T-cell (primary cell): ENCODE measurements at regions not wholly inside any gene's neighbourhood (a gene's known extent, or its start where the extent isn't known, plus 50 kb on each side); places are given as distances from the start of the nearest gene placed in this dataset.

Source experiments
- ATAC-seq, 4 experiments: fragments of 200-7000 bp in 3 of 4; fragments of 150-1000 bp in 1 of 4; cut with Tn5 transposase; replicated peaks in 1 of 4; 1 replicate in 3 of 4; 2 replicates in 1 of 4; pipeline ENCODE4 v1.10.0; 2021; ENCODE audit warnings: moderate library complexity in 3 of 4, mild to moderate bottlenecking in 2 of 4, moderate number of reproducible peaks in 1 of 4
- CTCF ChIA-PET, 2 donors: fragments of 300-600 bp; sonication (Branson Sonifier 250); formaldehyde crosslinking; loops; one replicate each; lab custom pipeline; 2022; ENCODE audit warnings: antibody characterized with exemption in 2 of 2; lab: Charles Lee
- POLR2A ChIA-PET, 2 donors: fragments of 300-600 bp; sonication (Branson Sonifier 250); formaldehyde crosslinking; loops; one replicate each; lab custom pipeline; 2022; ENCODE audit warnings: antibody characterized with exemption in 2 of 2; lab: Charles Lee
- DNase-seq, 35 experiments: peaks; one replicate each; pipeline versions ENCODE4 v3.0.0 to v3.0.0-alpha.2; 2013 to 2023
- H3K27ac ChIP-seq: one replicate; pipeline ENCODE4 v1.5.1; 2013; ENCODE audit warnings: low read length
- H3K27me3 ChIP-seq, 2 experiments: replicated peaks in 1 of 2; 1 replicate in 1 of 2; 2 replicates in 1 of 2; pipeline versions ENCODE4 v1.6.1 to v1.7.0; 2013; ENCODE audit warnings: low read length in 1 of 2, mixed read lengths in 1 of 2; ENCODE audit not compliant: control insufficient read depth in 2 of 2, insufficient read depth in 2 of 2; ENCODE audit errors: extremely low read depth in 1 of 2
- H3K36me3 ChIP-seq, 2 donors: 1 replicate in 1 of 2; 2 replicates in 1 of 2; pipeline versions ENCODE4 v1.6.1 to v1.7.0; 2013; ENCODE audit warnings: low read length in 1 of 2; ENCODE audit not compliant: control insufficient read depth in 2 of 2, insufficient read depth in 1 of 2; ENCODE audit errors: extremely low read depth in 1 of 2
- H3K4me1 ChIP-seq, 2 experiments: 1 replicate in 1 of 2; 2 replicates in 1 of 2; pipeline versions ENCODE4 v1.6.1 to v1.7.0; 2013; ENCODE audit warnings: low read length in 2 of 2, mixed read lengths in 1 of 2; ENCODE audit not compliant: insufficient read depth in 2 of 2, control insufficient read depth in 1 of 2; ENCODE audit errors: extremely low read depth in 1 of 2
- H3K4me3 ChIP-seq, 2 donors: 1 replicate in 1 of 2; 2 replicates in 1 of 2; pipeline versions ENCODE4 v1.5.1 to v1.7.0; 2013; ENCODE audit warnings: mild to moderate bottlenecking in 2 of 2, low read length in 1 of 2, moderate library complexity in 1 of 2; ENCODE audit not compliant: control insufficient read depth in 1 of 2; ENCODE audit errors: extremely low read depth in 1 of 2
- H3K9me3 ChIP-seq: 2 replicates; pipeline ENCODE4 v1.7.0; 2013
- H3K27ac Mint-ChIP-seq, 2 donors: one replicate each; pipeline ENCODE4 v1.8.0; 2020 to 2021; ENCODE audit warnings: mild to moderate bottlenecking in 2 of 2, mixed read lengths in 2 of 2
- H3K27me3 Mint-ChIP-seq, 2 donors: one replicate each; pipeline ENCODE4 v1.8.0; 2021 to 2022; ENCODE audit warnings: mixed read lengths in 2 of 2
- H3K36me3 Mint-ChIP-seq: one replicate; pipeline ENCODE4 v1.8.0; 2021; ENCODE audit warnings: mixed read lengths
- H3K4me1 Mint-ChIP-seq, 3 donors: one replicate each; pipeline ENCODE4 v1.8.0; 2020 to 2022; ENCODE audit warnings: mixed read lengths in 3 of 3, mild to moderate bottlenecking in 1 of 3
- H3K4me3 Mint-ChIP-seq, 3 donors: one replicate each; pipeline ENCODE4 v1.8.0; 2020 to 2022; ENCODE audit warnings: mild to moderate bottlenecking in 3 of 3, mixed read lengths in 3 of 3, moderate library complexity in 3 of 3
- H3K9me3 Mint-ChIP-seq, 3 donors: one replicate each; pipeline ENCODE4 v1.8.0; 2020 to 2022; ENCODE audit warnings: mixed read lengths in 3 of 3
- whole genome bisulfite sequencing: methylation state at CpG from one replicate; pipeline ENCODE4 v1.1.5; 2013; ENCODE audit warnings: missing lambda C conversion rate; ENCODE audit not compliant: insufficient coverage; 5-methylcytosine and 5-hydroxymethylcytosine counted together

DNA sequence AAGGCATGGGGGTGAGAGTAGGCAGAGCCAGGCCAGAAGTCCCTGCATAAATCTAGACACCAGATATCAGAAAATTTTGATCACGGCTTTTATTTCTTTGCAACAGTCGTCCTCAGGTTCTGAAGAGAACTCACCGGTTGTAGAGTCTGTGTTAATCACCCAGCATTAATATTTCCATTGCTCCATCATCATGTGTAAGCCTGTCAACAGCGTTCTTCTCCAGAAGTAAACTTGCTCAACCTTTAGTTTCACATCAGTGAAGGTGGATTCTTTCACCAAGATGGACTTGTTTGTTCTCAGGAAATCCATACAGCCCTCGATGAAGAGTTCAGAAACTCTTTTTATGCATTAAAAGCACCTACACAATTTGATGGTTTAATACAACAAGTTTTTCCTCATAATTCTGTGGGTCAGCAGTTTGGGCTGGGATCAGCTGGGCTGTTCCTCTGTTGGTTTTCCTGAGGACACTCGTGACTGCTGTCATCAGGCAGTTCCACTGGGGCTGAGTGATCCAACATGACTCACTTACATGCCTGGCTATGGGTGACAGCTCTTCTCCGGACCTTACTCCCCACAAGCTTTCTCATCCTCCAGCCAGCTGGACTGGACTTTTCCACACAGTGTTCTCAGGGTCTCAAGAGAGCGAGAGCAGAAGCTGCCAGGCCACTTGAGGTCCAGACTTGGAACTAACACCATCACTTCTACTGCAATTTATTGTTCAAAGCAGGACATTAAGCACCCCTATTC is 303.4 kb downstream of the ZNF621 start:
- H3K9me3 Mint-ChIP-seq = no peaks in the 10 kb centered on the region
- no peaks in the 10 kb centered on the region for H3K4me1 Mint-ChIP-seq
- peaks cover 9 to 13% of the 10 kb centered on the region in 2 donors for H3K27me3 Mint-ChIP-seq
- WGBS = 58% methylated on average over 4 of the region's 8 CpGs
- ChIA-PET CTCF (no interaction called here), POLR2A (no interaction called here)
- Histone ChIP-seq H3K4me3 (no peak overlapping the region), H3K36me3 (no peaks in the 10 kb centered on the region), H3K27me3 (no peaks in the 10 kb centered on the region), H3K4me1 (no peaks in the 10 kb centered on the region), H3K27ac (no peak overlapping the region), H3K9me3 (no peaks in the 10 kb centered on the region)
- DNase-seq (no peak), ATAC-seq (no peak)
- no peak overlapping the region for H3K4me3 Mint-ChIP-seq
- no peak overlapping the region for H3K27ac Mint-ChIP-seq
- H3K36me3 Mint-ChIP-seq = no peaks in the 10 kb centered on the region

GRCh38 chr3:40828741-40829415 is 304.1 kb downstream of the ZNF621 start:
- ChIA-PET POLR2A (no interaction called here), CTCF (no interaction called here)
- no peaks in the 10 kb centered on the region for H3K4me1 Mint-ChIP-seq
- no peaks in the 10 kb centered on the region for H3K4me1 ChIP-seq
- no CpG with 5 or more reads among the region's 3 CpGs for WGBS
- no peaks in the 10 kb centered on the region for H3K36me3 Mint-ChIP-seq
- no peaks in the 10 kb centered on the region for H3K27me3 ChIP-seq
- H3K36me3 ChIP-seq = no peaks in the 10 kb centered on the region
- H3K9me3 ChIP-seq = no peaks in the 10 kb centered on the region
- ATAC-seq (no peak), DNase-seq (no peak)
- no peak overlapping the region for H3K27ac Mint-ChIP-seq
- no peak overlapping the region for H3K27ac ChIP-seq
- no peaks in the 10 kb centered on the region for H3K9me3 Mint-ChIP-seq
- H3K27me3 Mint-ChIP-seq = peaks cover 8 to 9% of the 10 kb centered on the region in 2 donors
- no peak overlapping the region for H3K4me3 ChIP-seq
- no peak overlapping the region for H3K4me3 Mint-ChIP-seq

DNA sequence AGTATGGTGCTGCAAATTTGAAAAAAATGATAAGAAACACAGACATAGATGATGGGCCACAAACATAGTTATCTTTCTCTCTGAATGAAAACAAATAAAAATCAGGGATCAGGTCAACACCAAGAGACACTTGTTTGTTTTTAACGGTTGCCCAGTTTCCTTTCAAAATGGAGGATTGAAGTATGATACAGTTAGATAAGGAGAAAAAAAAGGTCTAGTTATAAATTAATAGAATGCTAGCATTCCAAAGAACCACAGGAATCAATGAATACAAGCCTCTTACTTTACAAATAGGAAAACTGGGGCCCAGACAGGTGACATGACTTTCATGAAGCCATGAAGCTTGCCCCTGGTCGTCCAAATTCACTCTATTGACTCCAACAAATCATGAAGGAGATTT is 305.1 kb downstream of the ZNF621 start:
- Histone ChIP-seq H3K9me3 (no peaks in the 10 kb centered on the region), H3K27ac (no peak overlapping the region), H3K27me3 (no peaks in the 10 kb centered on the region), H3K4me3 (no peak overlapping the region), H3K36me3 (no peaks in the 10 kb centered on the region), H3K4me1 (no peaks in the 10 kb centered on the region)
- peaks cover 13 to 17% of the 10 kb centered on the region in 2 donors for H3K27me3 Mint-ChIP-seq
- no peaks in the 10 kb centered on the region for H3K9me3 Mint-ChIP-seq
- H3K27ac Mint-ChIP-seq = no peak overlapping the region
- CTCF ChIA-PET = no interaction called here
- H3K4me3 Mint-ChIP-seq = no peak overlapping the region
- POLR2A ChIA-PET = no interaction called here
- no peaks in the 10 kb centered on the region for H3K4me1 Mint-ChIP-seq
- ATAC-seq = no peak
- no peak for DNase-seq
- WGBS = 0% methylated on average over 1 of the region's 2 CpGs
- H3K36me3 Mint-ChIP-seq = no peaks in the 10 kb centered on the region

DNA sequence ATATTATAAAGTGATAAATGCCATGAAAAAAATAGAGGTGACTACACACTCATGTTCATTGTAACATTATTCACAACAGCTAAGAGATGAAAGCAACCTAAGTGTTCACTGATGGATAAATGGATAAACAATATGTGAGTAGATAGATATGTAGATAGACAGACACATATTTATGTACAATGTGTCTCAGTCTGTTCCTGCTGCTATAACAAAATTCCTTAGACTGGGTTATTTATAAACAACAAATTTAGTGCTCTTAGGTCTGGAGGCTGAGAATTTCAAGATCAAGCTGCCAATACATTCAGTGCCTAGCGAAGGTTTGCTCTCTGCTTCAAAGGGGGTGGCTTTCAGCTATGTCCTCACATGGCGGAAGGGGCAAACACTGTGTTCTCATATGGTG is 312.5 kb downstream of the ZNF621 start:
- no peaks in the 10 kb centered on the region for H3K36me3 Mint-ChIP-seq
- POLR2A ChIA-PET = no interaction called here
- H3K4me1 Mint-ChIP-seq = no peaks in the 10 kb centered on the region
- no peaks in the 10 kb centered on the region for H3K9me3 Mint-ChIP-seq
- no peak overlapping the region for H3K4me3 Mint-ChIP-seq
- H3K27me3 Mint-ChIP-seq = peaks cover 8 to 15% of the 10 kb centered on the region in 2 donors
- WGBS = no CpG with 5 or more reads among the region's 2 CpGs
- no peak overlapping the region for H3K4me3 ChIP-seq
- ATAC-seq (no peak), DNase-seq (no peak)
- no peak overlapping the region for H3K27ac Mint-ChIP-seq
- peaks cover 0 to 5% of the 10 kb centered on the region in 2 experiments for H3K27me3 ChIP-seq
- H3K4me1 ChIP-seq = no peaks in the 10 kb centered on the region
- H3K27ac ChIP-seq = no peak overlapping the region
- CTCF ChIA-PET = no interaction called here
- no peaks in the 10 kb centered on the region for H3K36me3 ChIP-seq
- H3K9me3 ChIP-seq = no peaks in the 10 kb centered on the region

- Mint-ChIP-seq H3K27me3 (peaks cover 0 to 3% of the 10 kb centered on the region in 2 donors), H3K4me1 (no peaks in the 10 kb centered on the region), H3K4me3 (no peak overlapping the region), H3K36me3 (no peaks in the 10 kb centered on the region), H3K27ac (no peak overlapping the region), H3K9me3 (no peaks in the 10 kb centered on the region)
- ChIA-PET CTCF (no interaction called here), POLR2A (no interaction called here)
- Histone ChIP-seq H3K4me1 (no peaks in the 10 kb centered on the region), H3K4me3 (no peak overlapping the region), H3K27ac (no peak overlapping the region), H3K27me3 (peaks cover 0 to 5% of the 10 kb centered on the region in 2 experiments), H3K9me3 (no peaks in the 10 kb centered on the region), H3K36me3 (no peaks in the 10 kb centered on the region)
- ATAC-seq (no peak), DNase-seq (no peak)
- no CpG with 5 or more reads among the region's 1 CpG for WGBS
Observed at GRCh38 chr3:40841131-40841530, 316.4 kb downstream of the ZNF621 start.

GRCh38 chr3:40841570-40842109 is 316.9 kb downstream of the ZNF621 start:
- H3K4me3 ChIP-seq = no peak overlapping the region
- POLR2A ChIA-PET = no interaction called here
- Mint-ChIP-seq H3K36me3 (no peaks in the 10 kb centered on the region), H3K9me3 (no peaks in the 10 kb centered on the region), H3K4me1 (no peaks in the 10 kb centered on the region), H3K4me3 (no peak overlapping the region), H3K27me3 (peaks cover 0 to 3% of the 10 kb centered on the region in 2 donors), H3K27ac (no peak overlapping the region)
- no peaks in the 10 kb centered on the region for H3K36me3 ChIP-seq
- no peaks in the 10 kb centered on the region for H3K9me3 ChIP-seq
- DNase-seq = no peak
- H3K27ac ChIP-seq = no peak overlapping the region
- peaks cover 0 to 5% of the 10 kb centered on the region in 2 experiments for H3K27me3 ChIP-seq
- CTCF ChIA-PET = interaction anchor here in 1 of 2 donors (0.6 kb wide), 1 partner anchor 10 kb away, joined by 3 read pairs; no protein-coding TSS in a partner anchor
- no peaks in the 10 kb centered on the region for H3K4me1 ChIP-seq
- ATAC-seq = no peak
